GM10266 (cell line): ENCODE measurements at regions not wholly inside any gene's neighbourhood (a gene's known extent, or its start where the extent isn't known, plus 50 kb on each side); places are given as distances from the start of the nearest gene placed in this dataset.
"Not testable (repeated sequence)": the region's sequence is repeated elsewhere in the genome, so short reads cannot be mapped to it uniquely, and the experiment has no call there.

ENCODE experiments used
- DNase-seq: peaks from one replicate; pipeline ENCODE4 v3.0.0; 2012; ENCODE audit errors: extremely low spot score
- CTCF ChIP-seq: IDR thresholded peaks from 2 replicates; pipeline ENCODE4 v1.5.1; 2012; ENCODE audit warnings: mild to moderate bottlenecking, low read depth; ENCODE audit not compliant: control insufficient read depth, insufficient read depth; ENCODE audit errors: missing control alignments

GRCh38 chr5:125439243-125439642 lies 692.8 kb upstream of the ZNF608 start:
- TF ChIP-seq CTCF, result no peak
- DNase-seq, result no peak

- no peak for TF ChIP-seq CTCF
These were observed 694.5 kb upstream of the ZNF608 start for GRCh38 chr5:125440905-125441304.

GRCh38 chr5:125446986-125447385 lies 700.5 kb upstream of the ZNF608 start:
- TF ChIP-seq CTCF, result no peak
- DNase-seq, result no peak

More at GRCh38 chr5:125440905-125441304, 694.5 kb upstream of the ZNF608 start:
- DNase-seq, result no peak

GRCh38 chr5:125450771-125451170 lies 704.3 kb upstream of the ZNF608 start:
- no peak for DNase-seq
- TF ChIP-seq CTCF, result no peak

- no peak for TF ChIP-seq CTCF
- no peak for DNase-seq
These were observed 705.2 kb upstream of the ZNF608 start for GRCh38 chr5:125451622-125452021.

- TF ChIP-seq CTCF, result no peak
- DNase-seq, result no peak
These were observed 706.6 kb upstream of the ZNF608 start for GRCh38 chr5:125452991-125453390.

GRCh38 chr5:125455041-125455440 lies 708.6 kb upstream of the ZNF608 start:
- DNase-seq, result no peak
- no peak for TF ChIP-seq CTCF

- not testable (repeated sequence) for DNase-seq
These were observed 709.6 kb upstream of the ZNF608 start for GRCh38 chr5:125456005-125456404.
